NB4 (cell line): ENCODE measurements at regions not wholly inside any gene's neighbourhood (a gene's known extent, or its start where the extent isn't known, plus 50 kb on each side); places are given as distances from the start of the nearest gene placed in this dataset.

ENCODE experiments used
- DNase-seq: peaks from one replicate; pipeline ENCODE4 v3.0.0; 2010; ENCODE audit warnings: low read depth
- H3K4me3 ChIP-seq: one replicate; pipeline ENCODE4 v1.5.1; 2011; ENCODE audit warnings: mild to moderate bottlenecking, low read depth, low read length, moderate library complexity
- CTCF ChIP-seq: IDR thresholded peaks from one replicate; pipeline ENCODE4 v1.5.1; 2012; ENCODE audit warnings: low read depth, low read length
- MAX ChIP-seq: IDR thresholded peaks from 2 replicates; pipeline ENCODE4 v1.6.1; 2011; ENCODE audit warnings: low read depth, low read length
- MYC ChIP-seq: IDR thresholded peaks from 2 replicates; pipeline ENCODE4 v1.6.1; 2011; ENCODE audit warnings: low read depth, low read length
- POLR2A ChIP-seq: IDR thresholded peaks from 2 replicates; pipeline ENCODE4 v1.6.1; 2011; ENCODE audit warnings: mild to moderate bottlenecking; ENCODE audit not compliant: insufficient read length; ENCODE audit errors: extremely low read depth

GRCh38 chr14:38481952-38482678 lies 226.2 kb upstream of the CLEC14A start:
- H3K4me3 ChIP-seq, result no peak overlapping the region
- no peak for DNase-seq
- TF ChIP-seq POLR2A, result no peak
- TF ChIP-seq CTCF, result no peak
- no peak for TF ChIP-seq MAX
- no peak for TF ChIP-seq MYC

GRCh38 chr14:38469156-38469555 lies 213.3 kb upstream of the CLEC14A start:
- TF ChIP-seq POLR2A, result no peak
- no peak for TF ChIP-seq MYC
- TF ChIP-seq MAX, result no peak
- no peak for TF ChIP-seq CTCF

GRCh38 chr14:38442208-38442607 lies 186.3 kb upstream of the CLEC14A start:
- DNase-seq, result peak; percentile 1
- no peak for TF ChIP-seq MYC
- no peak for TF ChIP-seq CTCF
- TF ChIP-seq POLR2A, result no peak
- TF ChIP-seq MAX, result no peak
- H3K4me3 ChIP-seq, result no peak overlapping the region

More at GRCh38 chr14:38469156-38469555, 213.3 kb upstream of the CLEC14A start:
- no peak for DNase-seq
- no peak overlapping the region for H3K4me3 ChIP-seq

- no peak overlapping the region for H3K4me3 ChIP-seq
- no peak for DNase-seq
- TF ChIP-seq POLR2A (no peak), MAX (no peak), MYC (no peak), CTCF (no peak)
These were observed 176.3 kb upstream of the CLEC14A start for GRCh38 chr14:38432186-38432585.

GRCh38 chr14:38431156-38431555 lies 175.3 kb upstream of the CLEC14A start:
- no peak overlapping the region for H3K4me3 ChIP-seq
- DNase-seq, result no peak
- TF ChIP-seq POLR2A (no peak), MAX (no peak), CTCF (no peak), MYC (no peak)
